Nephron (organoid): ENCODE measurements at regions not wholly inside any gene's neighbourhood (a gene's known extent, or its start where the extent isn't known, plus 50 kb on each side); places are given as distances from the start of the nearest gene placed in this dataset.

Experiments
- H3K27ac Mint-ChIP-seq, 3 experiments: 2 replicates each; pipeline ENCODE4 v1.8.0; 2020; ENCODE audit warnings: mixed read lengths in 3 of 3, mild to moderate bottlenecking in 2 of 3, moderate library complexity in 1 of 3
- H3K27me3 Mint-ChIP-seq: 2 replicates; pipeline ENCODE4 v1.8.0; 2021; ENCODE audit warnings: low read depth, mild to moderate bottlenecking, moderate library complexity, mixed read lengths
- H3K36me3 Mint-ChIP-seq: 2 replicates; pipeline ENCODE4 v1.8.0; 2020; ENCODE audit warnings: low read depth, mixed read lengths
- H3K4me1 Mint-ChIP-seq: 2 replicates; pipeline ENCODE4 v1.8.0; 2020; ENCODE audit warnings: mixed read lengths
- H3K4me3 Mint-ChIP-seq, 3 experiments: 2 replicates each; pipeline ENCODE4 v1.8.0; 2020; ENCODE audit warnings: mild to moderate bottlenecking in 3 of 3, mixed read lengths in 3 of 3, moderate library complexity in 2 of 3
- H3K9me3 Mint-ChIP-seq: 2 replicates; pipeline ENCODE4 v1.8.0; 2020; ENCODE audit warnings: mixed read lengths
- TF ChIP-seq, protein P1 (sequence below), 3 experiments: fragments of 200-600 bp; sonication (generic); IDR thresholded peaks; one replicate each; pipeline ENCODE4 v1.5.0; 2021; ENCODE audit warnings: antibody characterized with exemption in 3 of 3; ENCODE audit not compliant: unreplicated experiment in 3 of 3

DNA sequence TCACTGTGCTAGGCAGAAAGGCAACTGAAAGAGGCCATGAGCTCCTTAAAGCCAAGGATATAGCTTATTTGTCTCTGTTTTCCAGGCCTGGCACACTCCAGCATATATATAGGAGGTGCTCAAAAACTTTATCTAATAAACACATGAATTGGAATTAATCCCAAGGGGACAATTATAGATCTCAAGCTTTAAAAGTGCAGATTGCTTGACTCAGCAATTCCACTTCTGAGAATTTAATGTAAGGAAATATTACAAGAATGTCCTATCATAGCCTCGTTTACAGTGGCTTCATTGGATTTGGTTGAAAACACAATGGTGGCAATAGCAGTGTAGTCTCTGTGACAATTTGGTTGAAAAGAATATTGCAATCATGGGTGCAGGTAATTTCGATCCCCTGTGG lies 267.3 kb downstream of the SHQ1 start:
- Mint-ChIP-seq H3K36me3 (no peaks in the 10 kb centered on the region), H3K9me3 (no peaks in the 10 kb centered on the region), H3K4me1 (no peaks in the 10 kb centered on the region), H3K4me3 (no peak overlapping the region), H3K27me3 (no peaks in the 10 kb centered on the region), H3K27ac (no peak overlapping the region)
- TF ChIP-seq, protein P1, sequence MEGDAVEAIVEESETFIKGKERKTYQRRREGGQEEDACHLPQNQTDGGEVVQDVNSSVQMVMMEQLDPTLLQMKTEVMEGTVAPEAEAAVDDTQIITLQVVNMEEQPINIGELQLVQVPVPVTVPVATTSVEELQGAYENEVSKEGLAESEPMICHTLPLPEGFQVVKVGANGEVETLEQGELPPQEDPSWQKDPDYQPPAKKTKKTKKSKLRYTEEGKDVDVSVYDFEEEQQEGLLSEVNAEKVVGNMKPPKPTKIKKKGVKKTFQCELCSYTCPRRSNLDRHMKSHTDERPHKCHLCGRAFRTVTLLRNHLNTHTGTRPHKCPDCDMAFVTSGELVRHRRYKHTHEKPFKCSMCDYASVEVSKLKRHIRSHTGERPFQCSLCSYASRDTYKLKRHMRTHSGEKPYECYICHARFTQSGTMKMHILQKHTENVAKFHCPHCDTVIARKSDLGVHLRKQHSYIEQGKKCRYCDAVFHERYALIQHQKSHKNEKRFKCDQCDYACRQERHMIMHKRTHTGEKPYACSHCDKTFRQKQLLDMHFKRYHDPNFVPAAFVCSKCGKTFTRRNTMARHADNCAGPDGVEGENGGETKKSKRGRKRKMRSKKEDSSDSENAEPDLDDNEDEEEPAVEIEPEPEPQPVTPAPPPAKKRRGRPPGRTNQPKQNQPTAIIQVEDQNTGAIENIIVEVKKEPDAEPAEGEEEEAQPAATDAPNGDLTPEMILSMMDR (IDR thresholded peaks at IDR 0.05; ENCODE audit: unreplicated experiment in 3 of 3): no peak

DNA sequence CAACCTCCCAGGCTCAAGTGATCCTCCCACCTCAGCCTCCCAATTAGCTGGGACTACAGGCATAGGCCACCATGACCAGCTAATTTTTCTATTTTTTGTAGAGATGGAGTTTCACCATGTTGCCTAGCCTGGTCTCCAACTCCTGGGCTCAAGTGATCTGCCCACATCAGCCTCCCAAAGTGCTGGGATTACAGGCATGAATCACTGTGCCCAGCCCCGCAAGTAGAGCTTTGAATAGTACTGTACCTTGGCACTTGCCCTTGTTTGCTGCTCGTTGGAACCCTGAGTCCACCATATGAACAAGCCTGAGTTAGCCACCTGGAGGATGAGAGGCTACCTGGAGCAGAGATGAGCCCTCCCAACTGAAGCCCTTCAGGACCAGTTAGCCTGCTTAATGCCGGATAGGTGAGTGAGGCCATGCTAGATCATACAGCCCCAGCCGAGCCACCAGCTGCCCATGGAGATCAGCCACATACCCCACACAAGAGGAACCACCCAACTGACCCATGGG lies 267.9 kb downstream of the SHQ1 start:
- Mint-ChIP-seq H3K9me3 (no peaks in the 10 kb centered on the region), H3K27me3 (no peaks in the 10 kb centered on the region), H3K4me3 (no peak overlapping the region), H3K4me1 (no peaks in the 10 kb centered on the region), H3K36me3 (no peaks in the 10 kb centered on the region), H3K27ac (no peak overlapping the region)
- TF ChIP-seq, protein P1 (IDR thresholded peaks at IDR 0.05; ENCODE audit: unreplicated experiment in 3 of 3): no peak

DNA sequence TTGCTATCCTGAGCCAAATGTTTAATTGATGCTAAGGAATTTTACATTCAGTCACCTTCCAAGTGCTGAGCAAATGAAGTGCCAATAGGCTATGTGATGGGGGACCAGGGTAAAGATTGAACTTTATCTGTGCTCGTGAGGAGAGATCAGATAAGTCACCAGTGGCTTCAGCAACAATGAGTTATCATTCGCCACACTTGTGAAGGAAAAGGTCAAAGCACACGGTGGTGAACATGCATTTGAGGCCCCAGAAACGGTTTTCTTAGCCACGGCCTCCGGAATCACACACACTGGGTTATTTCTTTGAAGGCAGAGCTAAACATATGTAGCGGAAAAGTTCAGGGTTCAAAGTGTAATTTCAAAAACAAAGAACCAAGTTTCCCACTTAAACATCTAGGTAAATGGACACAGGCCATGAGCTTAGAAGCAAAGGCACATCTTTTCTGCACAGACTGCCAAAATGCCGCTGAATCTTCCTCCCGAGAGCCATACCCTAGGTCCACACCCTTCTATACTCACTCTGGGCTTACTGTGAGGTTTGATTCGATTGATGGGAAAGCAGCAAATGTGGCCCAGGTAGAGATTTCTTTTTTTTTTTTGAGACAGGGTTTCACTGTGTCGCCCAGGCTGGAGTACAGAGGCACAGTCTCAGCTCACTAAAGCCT lies 268.5 kb downstream of the SHQ1 start:
- Mint-ChIP-seq H3K27ac (no peak overlapping the region), H3K9me3 (no peaks in the 10 kb centered on the region), H3K27me3 (no peaks in the 10 kb centered on the region), H3K4me1 (no peaks in the 10 kb centered on the region), H3K4me3 (no peak overlapping the region), H3K36me3 (no peaks in the 10 kb centered on the region)
- TF ChIP-seq, protein P1 (IDR thresholded peaks at IDR 0.05; ENCODE audit: unreplicated experiment in 3 of 3): no peak

DNA sequence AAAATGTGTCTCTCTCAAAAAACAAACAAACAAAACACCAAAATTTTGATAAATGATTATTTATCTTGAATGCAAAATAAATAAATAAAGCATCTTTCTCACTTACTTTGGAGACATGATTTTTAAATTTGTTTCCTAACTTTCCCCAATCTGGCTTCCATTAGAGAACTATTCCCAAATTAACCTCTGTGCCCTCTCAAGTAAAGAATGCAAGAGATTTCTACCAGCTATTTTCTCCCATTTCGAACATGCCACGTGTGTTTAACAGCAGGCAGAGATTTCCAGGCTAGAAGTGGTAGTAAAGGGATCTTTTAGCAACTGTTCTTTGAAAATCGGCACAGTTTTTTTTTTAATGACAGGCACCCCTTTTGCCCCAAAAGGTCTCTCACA lies 269.1 kb downstream of the SHQ1 start:
- Mint-ChIP-seq H3K4me3 (no peak overlapping the region), H3K9me3 (no peaks in the 10 kb centered on the region), H3K4me1 (no peaks in the 10 kb centered on the region), H3K27me3 (no peaks in the 10 kb centered on the region), H3K36me3 (no peaks in the 10 kb centered on the region), H3K27ac (no peak overlapping the region)
- TF ChIP-seq, protein P1 (IDR thresholded peaks at IDR 0.05; ENCODE audit: unreplicated experiment in 3 of 3): no peak

DNA sequence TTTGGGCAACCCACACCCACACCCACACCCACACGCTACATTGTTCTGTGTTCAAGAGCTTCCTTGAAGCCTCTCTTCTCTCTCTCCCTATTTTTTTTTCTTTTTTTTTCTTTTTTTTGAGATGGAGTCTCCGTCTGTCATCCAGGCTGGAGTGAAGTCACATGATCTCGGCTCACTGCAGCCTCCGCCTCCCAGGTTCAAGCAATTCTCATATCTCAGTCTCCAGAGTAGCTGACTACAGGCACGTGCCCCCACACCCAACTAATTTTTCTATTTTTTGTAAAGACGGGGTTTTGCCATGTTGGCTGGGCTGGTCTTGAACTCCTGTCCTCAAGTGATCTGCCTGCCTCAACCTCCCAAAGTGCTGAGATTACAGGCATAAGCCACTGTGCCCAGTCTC lies 271.1 kb downstream of the SHQ1 start:
- Mint-ChIP-seq H3K27ac (no peak overlapping the region), H3K27me3 (no peaks in the 10 kb centered on the region), H3K4me3 (no peak overlapping the region), H3K4me1 (no peaks in the 10 kb centered on the region), H3K9me3 (no peaks in the 10 kb centered on the region), H3K36me3 (no peaks in the 10 kb centered on the region)
- TF ChIP-seq, protein P1 (IDR thresholded peaks at IDR 0.05; ENCODE audit: unreplicated experiment in 3 of 3): no peak

DNA sequence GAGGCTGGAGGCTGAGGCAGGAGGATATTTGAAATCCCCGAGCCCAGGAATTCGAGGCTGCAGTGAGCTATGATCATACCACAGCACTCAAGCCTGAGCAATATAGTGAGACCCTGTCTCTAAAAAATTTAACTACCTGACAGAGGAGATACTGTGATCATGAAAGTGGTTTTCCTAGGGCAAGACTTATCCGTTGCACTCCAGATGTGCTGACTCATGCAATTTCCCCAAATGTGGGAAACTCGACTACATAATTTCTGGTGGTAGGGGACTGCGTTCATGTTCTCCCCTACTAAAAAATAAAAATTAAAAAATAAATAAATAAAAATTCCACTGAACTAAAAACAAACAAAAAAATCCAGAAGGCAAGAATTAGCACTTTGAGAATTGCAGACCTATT lies 271.7 kb downstream of the SHQ1 start:
- TF ChIP-seq, protein P1 (IDR thresholded peaks at IDR 0.05; ENCODE audit: unreplicated experiment in 3 of 3): no peak
- Mint-ChIP-seq H3K27ac (no peak overlapping the region), H3K4me1 (no peaks in the 10 kb centered on the region), H3K27me3 (no peaks in the 10 kb centered on the region), H3K9me3 (no peaks in the 10 kb centered on the region), H3K36me3 (no peaks in the 10 kb centered on the region), H3K4me3 (no peak overlapping the region)
